Neural progenitor cell (in vitro differentiated cells): ENCODE measurements at regions not wholly inside any gene's neighbourhood (a gene's known extent, or its start where the extent isn't known, plus 50 kb on each side); places are given as distances from the start of the nearest gene placed in this dataset.
"Not testable (repeated sequence)": the region's sequence is repeated elsewhere in the genome, so short reads cannot be mapped to it uniquely, and the experiment has no call there.

Experiments
- DNase-seq: peaks from one replicate; pipeline ENCODE4 v3.0.0-alpha.2; 2016; ENCODE audit warnings: low spot score
- H2AFZ ChIP-seq: fragments of 200-600 bp; sonication (generic); replicated peaks from 2 replicates; pipeline ENCODE4 v1.6.1; 2016; ENCODE audit warnings: antibody characterized with exemption
- H3F3A ChIP-seq: fragments of 200-600 bp; sonication (generic); 2 replicates; pipeline ENCODE4 v1.6.1; 2016; ENCODE audit warnings: antibody characterized with exemption, low read depth
- H3K27ac ChIP-seq: fragments of 200-600 bp; sonication (generic); 2 replicates; pipeline ENCODE4 v1.5.1; 2016; ENCODE audit warnings: mild to moderate bottlenecking
- H3K27me3 ChIP-seq: fragments of 200-600 bp; sonication (generic); 2 replicates; pipeline ENCODE4 v1.6.1; 2016; ENCODE audit warnings: mild to moderate bottlenecking, moderate library complexity
- H3K36me3 ChIP-seq: fragments of 200-600 bp; sonication (generic); 2 replicates; pipeline ENCODE4 v1.5.1; 2016
- H3K4me1 ChIP-seq: fragments of 200-600 bp; sonication (generic); 2 replicates; pipeline ENCODE4 v1.6.1; 2016; ENCODE audit warnings: mixed run types
- H3K4me2 ChIP-seq: fragments of 200-600 bp; sonication (generic); 2 replicates; pipeline ENCODE4 v1.6.1; 2016
- H3K4me3 ChIP-seq: fragments of 200-600 bp; sonication (generic); 2 replicates; pipeline ENCODE4 v1.5.1; 2016
- H3K79me2 ChIP-seq: fragments of 200-600 bp; sonication (generic); 2 replicates; pipeline ENCODE4 v1.6.1; 2016; ENCODE audit warnings: low read depth
- H3K9ac ChIP-seq: fragments of 200-600 bp; sonication (generic); 2 replicates; pipeline ENCODE4 v1.6.1; 2016
- H3K9me3 ChIP-seq: fragments of 200-600 bp; sonication (generic); 2 replicates; pipeline ENCODE4 v1.5.1; 2016; ENCODE audit warnings: low read depth
- H4K20me1 ChIP-seq: fragments of 200-600 bp; sonication (generic); 2 replicates; pipeline ENCODE4 v1.6.1; 2016; ENCODE audit warnings: low read depth
- H3K27ac Mint-ChIP-seq: 3 replicates; pipeline ENCODE4 v1.8.0; 2021; ENCODE audit warnings: mixed read lengths
- H3K27me3 Mint-ChIP-seq: 2 replicates; pipeline ENCODE4 v1.8.0; 2022; ENCODE audit warnings: low read depth, mild to moderate bottlenecking, inconsistent platforms, moderate library complexity, mixed read lengths; ENCODE audit not compliant: insufficient read depth
- H3K36me3 Mint-ChIP-seq: 3 replicates; pipeline ENCODE4 v1.8.0; 2021; ENCODE audit warnings: mixed read lengths
- H3K4me1 Mint-ChIP-seq: 3 replicates; pipeline ENCODE4 v1.8.0; 2021; ENCODE audit warnings: mixed read lengths
- H3K4me3 Mint-ChIP-seq: 3 replicates; pipeline ENCODE4 v1.8.0; 2021; ENCODE audit warnings: mild to moderate bottlenecking, moderate library complexity, mixed read lengths
- H3K9me3 Mint-ChIP-seq: 3 replicates; pipeline ENCODE4 v1.8.0; 2020; ENCODE audit warnings: mixed read lengths
- EZH2 ChIP-seq: fragments of 200-600 bp; sonication (generic); IDR thresholded peaks from 2 replicates; pipeline ENCODE4 v1.6.1; 2017; ENCODE audit warnings: antibody characterized with exemption, mild to moderate bottlenecking, moderate library complexity
- EZH2phosphoT487 ChIP-seq: fragments of 200-600 bp; sonication (generic); IDR thresholded peaks from 2 replicates; pipeline ENCODE4 v1.6.1; 2017; ENCODE audit warnings: antibody characterized with exemption
- TF ChIP-seq, protein P1 (sequence below): fragments of 200-600 bp; sonication (generic); IDR thresholded peaks from 2 replicates; pipeline ENCODE4 v1.5.1; 2017; ENCODE audit warnings: antibody characterized with exemption, mild to moderate bottlenecking

DNA sequence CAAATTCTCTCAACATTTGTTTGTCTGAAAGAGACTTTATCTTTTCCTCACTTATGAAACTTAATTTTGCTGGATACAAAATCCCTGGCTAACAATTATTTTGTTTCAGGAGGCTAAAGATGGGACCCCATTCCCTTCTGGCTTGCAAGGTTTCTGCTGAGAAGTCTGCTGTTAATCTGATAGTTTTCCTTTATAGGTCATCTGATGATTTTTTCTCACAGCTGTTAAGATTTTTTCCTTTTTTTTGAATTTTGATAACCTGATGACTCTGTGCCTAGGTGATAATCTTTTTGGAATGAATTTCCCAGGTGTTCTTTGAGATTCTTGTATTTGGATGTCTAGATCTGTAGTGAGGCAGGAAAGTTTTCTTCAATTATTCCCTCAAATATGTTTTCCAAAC lies 2661.4 kb downstream of the PCDH9 start:
- H3K4me3 ChIP-seq = no peak overlapping the region
- no peaks in the 10 kb centered on the region for H3F3A ChIP-seq

DNA sequence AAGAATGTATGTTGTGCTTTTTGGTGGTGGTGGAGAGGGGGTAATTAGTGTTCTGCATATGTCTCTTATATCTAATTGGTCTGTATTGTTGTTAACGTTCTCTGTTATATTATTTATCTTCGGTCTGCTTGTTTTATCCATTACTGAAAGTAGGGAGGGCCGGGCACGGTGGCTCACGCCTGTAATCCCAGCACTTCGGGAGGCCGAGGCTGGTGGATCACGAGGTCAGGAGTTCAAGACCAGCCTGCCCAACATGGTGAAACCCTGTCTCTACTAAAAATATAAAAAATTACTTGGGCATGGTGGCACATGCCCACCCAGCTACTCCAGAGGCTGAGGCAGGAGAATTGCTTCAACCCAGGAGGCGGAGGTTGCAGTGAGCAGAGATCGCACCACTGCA lies 2672.1 kb downstream of the PCDH9 start:
- H3K36me3 ChIP-seq, H3K4me2 ChIP-seq, H3K9me3 ChIP-seq, H3K27me3 Mint-ChIP-seq, H3K9me3 Mint-ChIP-seq, H3K4me3 Mint-ChIP-seq, H3K4me1 Mint-ChIP-seq, H2AFZ ChIP-seq, H3K9ac ChIP-seq, DNase-seq, H3K27me3 ChIP-seq, H3K79me2 ChIP-seq, H3K4me1 ChIP-seq, H4K20me1 ChIP-seq, H3F3A ChIP-seq, H3K36me3 Mint-ChIP-seq, H3K4me3 ChIP-seq, H3K27ac Mint-ChIP-seq, H3K27ac ChIP-seq: not testable (repeated sequence)

More for the DNA sequence above, 2661.4 kb downstream of the PCDH9 start:
- no peak overlapping the region for H3K4me3 Mint-ChIP-seq
- no peak overlapping the region for H3K27ac ChIP-seq
- H3K27me3 ChIP-seq = no peaks in the 10 kb centered on the region
- H3K4me2 ChIP-seq = no peak overlapping the region
- peaks cover 15% of the 10 kb centered on the region for H3K9me3 Mint-ChIP-seq
- H3K9ac ChIP-seq = no peak overlapping the region
- no peaks in the 10 kb centered on the region for H4K20me1 ChIP-seq
- H2AFZ ChIP-seq = no peak overlapping the region
- H3K79me2 ChIP-seq = no peaks in the 10 kb centered on the region
- no peaks in the 10 kb centered on the region for H3K4me1 ChIP-seq
- no peaks in the 10 kb centered on the region for H3K9me3 ChIP-seq
- no peak for DNase-seq
- no peak for TF ChIP-seq EZH2phosphoT487
- no peak for TF ChIP-seq EZH2
- TF ChIP-seq, protein P1, sequence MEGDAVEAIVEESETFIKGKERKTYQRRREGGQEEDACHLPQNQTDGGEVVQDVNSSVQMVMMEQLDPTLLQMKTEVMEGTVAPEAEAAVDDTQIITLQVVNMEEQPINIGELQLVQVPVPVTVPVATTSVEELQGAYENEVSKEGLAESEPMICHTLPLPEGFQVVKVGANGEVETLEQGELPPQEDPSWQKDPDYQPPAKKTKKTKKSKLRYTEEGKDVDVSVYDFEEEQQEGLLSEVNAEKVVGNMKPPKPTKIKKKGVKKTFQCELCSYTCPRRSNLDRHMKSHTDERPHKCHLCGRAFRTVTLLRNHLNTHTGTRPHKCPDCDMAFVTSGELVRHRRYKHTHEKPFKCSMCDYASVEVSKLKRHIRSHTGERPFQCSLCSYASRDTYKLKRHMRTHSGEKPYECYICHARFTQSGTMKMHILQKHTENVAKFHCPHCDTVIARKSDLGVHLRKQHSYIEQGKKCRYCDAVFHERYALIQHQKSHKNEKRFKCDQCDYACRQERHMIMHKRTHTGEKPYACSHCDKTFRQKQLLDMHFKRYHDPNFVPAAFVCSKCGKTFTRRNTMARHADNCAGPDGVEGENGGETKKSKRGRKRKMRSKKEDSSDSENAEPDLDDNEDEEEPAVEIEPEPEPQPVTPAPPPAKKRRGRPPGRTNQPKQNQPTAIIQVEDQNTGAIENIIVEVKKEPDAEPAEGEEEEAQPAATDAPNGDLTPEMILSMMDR = no peak
- H3K4me1 Mint-ChIP-seq = no peaks in the 10 kb centered on the region
- no peak overlapping the region for H3K27ac Mint-ChIP-seq
- no peaks in the 10 kb centered on the region for H3K27me3 Mint-ChIP-seq
- no peaks in the 10 kb centered on the region for H3K36me3 ChIP-seq
- peaks cover 2% of the 10 kb centered on the region for H3K36me3 Mint-ChIP-seq

DNA sequence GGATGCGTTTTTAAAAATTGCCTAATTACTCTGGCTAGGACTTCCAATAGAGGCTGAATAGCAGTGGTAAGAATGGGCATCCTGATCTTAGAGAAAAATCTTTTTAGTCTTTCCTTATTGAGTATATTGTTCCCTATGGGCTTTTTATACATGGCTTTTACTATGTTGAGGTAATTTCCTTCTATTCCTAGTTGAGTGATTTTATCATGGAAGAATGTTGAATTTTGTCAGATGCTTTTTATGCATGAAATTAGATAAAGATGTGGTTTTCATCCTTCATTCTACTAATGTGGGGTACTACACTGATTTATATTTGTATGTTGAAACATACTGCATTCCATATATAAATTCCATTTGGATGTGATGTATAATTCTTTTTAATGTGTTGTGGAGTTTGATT lies 2673.8 kb downstream of the PCDH9 start:
- Histone ChIP-seq H4K20me1 (no peaks in the 10 kb centered on the region), H3K79me2 (no peaks in the 10 kb centered on the region), H3K9ac (no peak overlapping the region), H3K4me3 (no peak overlapping the region), H2AFZ (no peak overlapping the region), H3K27ac (no peak overlapping the region), H3F3A (no peaks in the 10 kb centered on the region), H3K27me3 (no peaks in the 10 kb centered on the region), H3K9me3 (no peaks in the 10 kb centered on the region), H3K4me1 (no peaks in the 10 kb centered on the region), H3K4me2 (no peak overlapping the region), H3K36me3 (no peaks in the 10 kb centered on the region)
- TF ChIP-seq, protein P1 = no peak
- no peak for DNase-seq
- Mint-ChIP-seq H3K9me3 (no peaks in the 10 kb centered on the region), H3K4me1 (no peaks in the 10 kb centered on the region), H3K27ac (no peak overlapping the region), H3K36me3 (no peaks in the 10 kb centered on the region), H3K4me3 (no peak overlapping the region), H3K27me3 (no peaks in the 10 kb centered on the region)

DNA sequence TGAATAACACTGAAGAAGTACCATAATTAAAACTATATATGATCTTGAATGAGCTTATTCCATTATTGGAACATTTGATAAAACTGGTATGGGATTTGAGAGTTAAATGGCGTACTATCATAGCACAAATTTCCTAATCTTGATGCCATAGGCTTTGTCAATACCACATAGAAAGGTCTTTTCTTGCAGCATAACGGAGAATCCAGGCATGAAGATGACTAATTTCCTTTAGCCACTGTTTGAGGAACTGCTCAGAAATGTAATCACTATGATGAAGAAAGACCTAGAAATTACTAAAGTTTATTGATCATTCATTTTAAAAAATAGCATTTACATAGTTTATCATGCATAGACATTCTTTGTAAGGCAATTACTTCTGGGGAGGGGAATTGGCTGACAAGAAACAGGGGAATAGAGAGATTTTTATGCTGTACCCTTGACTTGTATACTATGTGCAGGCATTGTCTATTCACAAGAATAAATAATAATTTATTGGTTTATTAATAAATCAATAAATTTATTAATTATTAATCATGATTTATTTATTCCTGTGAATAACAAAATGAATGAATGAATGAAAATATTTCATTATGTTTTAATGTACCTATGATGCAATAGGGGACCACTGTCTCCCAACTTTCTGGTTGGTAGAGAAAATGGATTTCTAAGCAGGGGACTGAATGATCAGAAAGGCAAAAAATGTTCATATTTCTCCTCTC lies 2676.6 kb downstream of the PCDH9 start:
- Histone ChIP-seq H3K9ac (no peak overlapping the region), H3K4me2 (no peak overlapping the region), H3K4me1 (no peaks in the 10 kb centered on the region), H4K20me1 (no peaks in the 10 kb centered on the region), H3K79me2 (no peaks in the 10 kb centered on the region), H3K27me3 (no peaks in the 10 kb centered on the region), H3K36me3 (no peaks in the 10 kb centered on the region), H3K27ac (no peak overlapping the region), H3F3A (no peaks in the 10 kb centered on the region), H3K4me3 (no peak overlapping the region), H3K9me3 (no peaks in the 10 kb centered on the region), H2AFZ (no peak overlapping the region)
- H3K27ac Mint-ChIP-seq = no peak overlapping the region
- H3K9me3 Mint-ChIP-seq = no peaks in the 10 kb centered on the region
- no peak for DNase-seq
- no peak overlapping the region for H3K4me3 Mint-ChIP-seq
- TF ChIP-seq EZH2 (no peak), EZH2phosphoT487 (no peak)
- TF ChIP-seq, protein P1 = no peak
- H3K27me3 Mint-ChIP-seq = peaks cover 2% of the 10 kb centered on the region
- no peaks in the 10 kb centered on the region for H3K36me3 Mint-ChIP-seq
- no peaks in the 10 kb centered on the region for H3K4me1 Mint-ChIP-seq
